Neural cell (in vitro differentiated cells): ENCODE measurements at regions not wholly inside any gene's neighbourhood (a gene's known extent, or its start where the extent isn't known, plus 50 kb on each side); places are given as distances from the start of the nearest gene placed in this dataset.
A peak's percentile ranks its signal among the peaks of the same experiment; 100 is the strongest.

Experiments used
- CTCF ChIP-seq: fragments of 450-650 bp; IDR thresholded peaks from 2 replicates; pipeline ENCODE4 v1.5.1; 2014; ENCODE audit warnings: antibody characterized with exemption, mild to moderate bottlenecking, moderate library complexity; ENCODE audit not compliant: poor library complexity, severe bottlenecking
- EP300 ChIP-seq: fragments of 450-650 bp; conservative IDR thresholded peaks from 2 replicates; pipeline ENCODE4 v1.6.1; 2014; ENCODE audit warnings: antibody characterized with exemption, mild to moderate bottlenecking, moderate library complexity; ENCODE audit not compliant: poor library complexity, severe bottlenecking
- EZH2 ChIP-seq: fragments of 200-600, 300-800 bp; shearing (Covaris generic), sonication (generic); IDR thresholded peaks from 2 replicates; pipeline ENCODE4 v1.6.1; 2014; ENCODE audit warnings: antibody characterized with exemption, low read length, borderline replicate concordance, mild to moderate bottlenecking; ENCODE audit not compliant: insufficient read depth, poor library complexity, severe bottlenecking
- MXI1 ChIP-seq: fragments of 450-650 bp; conservative IDR thresholded peaks from 2 replicates; pipeline ENCODE4 v1.6.1; 2014; ENCODE audit warnings: antibody characterized with exemption, mild to moderate bottlenecking; ENCODE audit not compliant: poor library complexity, severe bottlenecking
- POLR2AphosphoS5 ChIP-seq: IDR thresholded peaks from 2 replicates; pipeline ENCODE4 v1.6.1; 2012
- RAD21 ChIP-seq: fragments of 450-650 bp; conservative IDR thresholded peaks from 2 replicates; pipeline ENCODE4 v1.6.1; 2014; ENCODE audit warnings: antibody characterized with exemption, mild to moderate bottlenecking, moderate library complexity
- REST ChIP-seq: IDR thresholded peaks from 2 replicates; pipeline ENCODE4 v1.6.1; 2012; ENCODE audit warnings: borderline replicate concordance
- SMC3 ChIP-seq: fragments of 450-650 bp; conservative IDR thresholded peaks from 2 replicates; pipeline ENCODE4 v1.6.1; 2014; ENCODE audit warnings: antibody characterized with exemption, mild to moderate bottlenecking, moderate library complexity; ENCODE audit not compliant: poor library complexity
- TAF1 ChIP-seq: IDR thresholded peaks from 2 replicates; pipeline ENCODE4 v1.6.1; 2012; ENCODE audit warnings: low read depth

- TF ChIP-seq MXI1 (no peak), CTCF (peak; percentile 91), EZH2 (no peak), RAD21 (peak; percentile 93), POLR2AphosphoS5 (peak; percentile 45), TAF1 (no peak), EP300 (peak; percentile 47), SMC3 (peak; percentile 82), REST (no peak)
These were observed 563.1 kb upstream of the PIK3C3 start for GRCh38 chr18:41391616-41392595.
